RPMI8226 (cell line): ENCODE measurements at regions not wholly inside any gene's neighbourhood (a gene's known extent, or its start where the extent isn't known, plus 50 kb on each side); places are given as distances from the start of the nearest gene placed in this dataset.
"Not testable (repeated sequence)": the region's sequence is repeated elsewhere in the genome, so short reads cannot be mapped to it uniquely, and the experiment has no call there.

Source experiments
- DNase-seq: peaks from one replicate; pipeline ENCODE4 v3.0.0-alpha.2; 2015

GRCh38 chr11:29131055-29131454 is 885.8 kb downstream of the KCNA4 start:
- DNase-seq, result no peak

GRCh38 chr11:29129844-29130243 is 887.0 kb downstream of the KCNA4 start:
- no peak for DNase-seq

GRCh38 chr11:29127461-29127860 is 889.4 kb downstream of the KCNA4 start:
- no peak for DNase-seq

- no peak for DNase-seq
Measured at GRCh38 chr11:29125606-29126005, 891.2 kb downstream of the KCNA4 start.

- DNase-seq, result no peak
Measured at GRCh38 chr11:29124470-29124869, 892.4 kb downstream of the KCNA4 start.

GRCh38 chr11:29119707-29120618 is 896.9 kb downstream of the KCNA4 start:
- no peak for DNase-seq

- no peak for DNase-seq
Measured at GRCh38 chr11:29119116-29119515, 897.7 kb downstream of the KCNA4 start.

- no peak for DNase-seq
Measured at GRCh38 chr11:29100967-29101366, 915.9 kb downstream of the KCNA4 start.

GRCh38 chr11:29095821-29096220 is 921.0 kb downstream of the KCNA4 start:
- DNase-seq, result no peak

- no peak for DNase-seq
Measured at GRCh38 chr11:29093416-29094120, 923.3 kb downstream of the KCNA4 start.

GRCh38 chr11:29087200-29087812 is 929.5 kb downstream of the KCNA4 start:
- DNase-seq, result no peak

- no peak for DNase-seq
Measured at GRCh38 chr11:29075726-29076125, 941.1 kb downstream of the KCNA4 start.

- DNase-seq, result no peak
Measured at GRCh38 chr11:29063630-29064361, 953.0 kb downstream of the KCNA4 start.

GRCh38 chr11:29061452-29061851 is 953.3 kb downstream of the METTL15 start:
- no peak for DNase-seq

- DNase-seq, result not testable (repeated sequence)
Measured at GRCh38 chr11:29056487-29056886, 948.3 kb downstream of the METTL15 start.

- no peak for DNase-seq
Measured at GRCh38 chr11:29051935-29052334, 943.7 kb downstream of the METTL15 start.

- not testable (repeated sequence) for DNase-seq
Measured at GRCh38 chr11:29050962-29051361, 942.8 kb downstream of the METTL15 start.

- no peak for DNase-seq
Measured at GRCh38 chr11:29040489-29040888, 932.3 kb downstream of the METTL15 start.

GRCh38 chr11:29032384-29033149 is 924.4 kb downstream of the METTL15 start:
- no peak for DNase-seq

GRCh38 chr11:29029452-29029851 is 921.3 kb downstream of the METTL15 start:
- DNase-seq, result no peak

- no peak for DNase-seq
Measured at GRCh38 chr11:29027436-29027835, 919.2 kb downstream of the METTL15 start.

- DNase-seq, result no peak
Measured at GRCh38 chr11:29026286-29026685, 918.1 kb downstream of the METTL15 start.
